ENCODE measurements at regions not wholly inside any gene's neighbourhood (a gene's known extent, or its start where the extent isn't known, plus 50 kb on each side); places are given as distances from the start of the nearest gene placed in this dataset.

DNA sequence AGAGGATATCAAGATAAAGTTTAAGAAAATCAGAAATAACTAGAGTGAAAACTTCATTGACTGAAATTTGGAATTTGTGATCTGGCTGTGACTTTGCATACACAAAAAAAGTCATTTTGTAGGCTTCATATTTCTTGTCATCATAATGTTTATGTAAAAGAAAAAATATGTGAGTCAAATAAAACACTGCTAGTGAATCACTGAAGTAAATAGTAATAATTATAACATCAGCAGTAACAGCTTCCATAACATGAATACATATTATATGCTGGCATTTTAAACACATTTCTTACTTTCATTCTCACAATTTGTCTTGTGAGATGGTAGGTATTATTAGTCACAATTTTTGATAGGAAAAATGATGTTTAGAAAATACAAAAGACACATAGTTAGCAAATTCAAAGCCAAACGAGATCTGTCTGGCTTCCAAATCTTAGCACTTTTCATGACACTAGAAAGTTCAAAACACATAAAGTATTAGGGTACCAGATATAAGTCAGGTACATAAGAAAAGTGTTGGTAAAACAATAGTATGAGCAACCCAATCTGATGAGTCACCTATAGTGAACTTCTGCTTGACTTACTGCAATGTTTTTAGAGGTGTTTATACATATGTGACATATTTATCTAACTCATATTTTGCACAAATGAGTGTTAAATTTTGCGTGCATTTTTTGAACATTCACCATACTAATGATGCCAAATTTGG is 241.0 kb upstream of the SNX7 start:
- DNase-seq: no peak

DNA sequence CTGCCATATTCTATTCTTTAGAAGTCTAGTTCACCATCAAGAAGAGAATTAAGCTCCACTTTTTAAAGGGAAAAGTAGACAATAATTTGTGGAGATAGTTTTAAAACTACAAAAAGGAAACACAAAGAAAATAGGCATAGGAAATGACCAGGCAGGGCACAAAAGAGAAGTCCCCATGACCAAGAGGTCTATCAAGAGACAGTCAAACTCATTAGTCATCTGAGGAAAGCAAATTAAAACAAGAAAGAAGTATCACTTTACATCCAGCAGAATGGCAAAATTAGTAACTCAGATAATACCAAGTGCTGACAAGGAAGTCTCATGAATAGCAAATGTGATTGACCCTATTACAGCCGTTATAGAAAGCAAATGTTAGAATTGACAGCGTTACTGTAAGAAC is 243.7 kb upstream of the SNX7 start:
- DNase-seq: no peak

DNA sequence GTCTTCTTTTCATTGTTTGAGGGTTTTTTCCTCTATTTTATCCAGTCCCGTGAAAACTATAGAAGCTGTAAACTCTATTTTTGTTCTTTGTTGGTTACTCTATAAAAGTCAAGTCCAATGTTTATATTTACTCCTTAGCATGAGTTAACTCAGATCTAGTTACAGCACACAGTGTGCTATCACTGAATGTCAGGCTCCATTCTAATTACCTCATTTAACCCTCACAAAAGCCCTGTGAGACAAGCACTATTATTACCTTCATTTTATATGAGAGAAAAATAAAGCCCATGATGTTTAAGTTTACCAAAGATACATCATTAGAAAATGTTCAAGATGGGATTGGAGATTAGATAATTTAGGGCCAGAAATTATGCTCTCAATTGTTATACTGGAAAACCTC is 251.4 kb upstream of the SNX7 start:
- no peak for DNase-seq

DNA sequence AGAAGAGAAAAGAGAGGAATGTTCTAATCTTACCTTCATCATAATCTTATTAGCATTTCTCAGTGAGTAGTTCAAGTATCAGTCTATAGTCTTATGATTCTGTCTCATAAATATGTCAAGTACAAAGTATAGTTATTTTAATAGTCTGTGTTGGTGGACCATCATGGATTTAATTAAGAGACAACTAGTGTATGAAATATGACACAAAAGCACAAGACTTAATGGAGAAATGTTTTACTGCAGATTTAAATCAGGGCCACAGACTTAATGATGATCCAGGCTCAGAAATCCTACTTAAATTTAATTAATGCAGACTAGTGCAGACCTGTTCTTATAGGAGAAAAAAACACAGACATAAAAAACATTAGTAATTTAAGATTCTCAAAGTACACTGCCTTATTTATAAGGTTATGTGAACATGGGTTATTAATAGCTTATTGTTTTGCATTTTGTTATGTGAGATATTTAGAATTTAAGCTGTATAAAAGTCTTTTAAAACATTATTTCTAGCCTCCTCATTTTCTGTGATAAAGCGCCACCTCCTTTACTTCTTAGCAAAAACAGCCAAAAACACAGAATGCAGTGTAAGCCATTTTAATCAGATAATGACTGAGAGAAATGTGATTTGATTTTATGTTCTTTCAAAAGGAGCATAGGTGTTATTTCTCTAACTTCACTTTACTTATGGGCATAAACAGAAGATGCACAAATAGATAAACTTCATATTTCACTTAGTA is 255.0 kb upstream of the SNX7 start:
- DNase-seq: no peak

DNA sequence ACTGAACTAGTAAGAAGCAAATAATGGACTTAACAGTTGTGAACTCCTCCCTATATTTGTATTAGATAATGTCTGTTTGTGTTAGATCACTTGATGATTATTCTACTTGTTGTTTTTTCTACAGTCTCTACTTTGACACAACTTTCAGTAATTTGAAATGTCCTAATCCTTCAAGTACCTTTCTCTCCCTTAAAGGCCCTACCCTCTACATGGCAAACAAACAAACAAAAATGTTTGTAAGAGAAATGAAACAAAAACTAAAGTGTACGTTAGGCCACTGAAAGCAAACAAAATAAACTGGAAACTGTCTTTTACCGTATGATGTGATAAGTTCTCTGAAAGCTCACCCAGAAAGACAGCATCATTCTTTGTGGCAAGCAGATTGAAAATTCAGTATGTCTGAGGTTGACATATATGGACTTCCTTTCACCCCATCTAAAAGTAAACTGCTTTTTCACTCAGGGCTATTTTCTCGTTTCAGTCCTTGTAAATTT is 255.9 kb upstream of the SNX7 start:
- DNase-seq: no peak

DNA sequence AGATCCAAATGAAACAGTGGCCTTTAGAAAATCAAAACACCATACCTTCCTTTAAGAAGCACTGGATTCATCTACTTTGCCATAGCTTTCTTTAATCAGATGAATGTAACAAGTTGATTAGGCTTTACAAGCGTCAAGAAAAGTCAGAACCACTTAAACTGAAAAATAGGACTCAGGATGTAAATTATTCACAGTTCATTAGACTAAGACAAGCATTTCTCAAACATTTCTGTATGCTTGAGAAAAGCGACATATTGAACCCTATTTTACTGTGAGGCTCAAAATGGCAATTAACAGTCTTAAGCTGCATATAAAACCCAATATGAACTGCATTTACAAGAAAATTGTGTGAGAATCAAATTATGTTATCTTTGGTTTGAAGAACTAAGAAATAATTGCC is 256.7 kb upstream of the SNX7 start:
- DNase-seq: no peak

DNA sequence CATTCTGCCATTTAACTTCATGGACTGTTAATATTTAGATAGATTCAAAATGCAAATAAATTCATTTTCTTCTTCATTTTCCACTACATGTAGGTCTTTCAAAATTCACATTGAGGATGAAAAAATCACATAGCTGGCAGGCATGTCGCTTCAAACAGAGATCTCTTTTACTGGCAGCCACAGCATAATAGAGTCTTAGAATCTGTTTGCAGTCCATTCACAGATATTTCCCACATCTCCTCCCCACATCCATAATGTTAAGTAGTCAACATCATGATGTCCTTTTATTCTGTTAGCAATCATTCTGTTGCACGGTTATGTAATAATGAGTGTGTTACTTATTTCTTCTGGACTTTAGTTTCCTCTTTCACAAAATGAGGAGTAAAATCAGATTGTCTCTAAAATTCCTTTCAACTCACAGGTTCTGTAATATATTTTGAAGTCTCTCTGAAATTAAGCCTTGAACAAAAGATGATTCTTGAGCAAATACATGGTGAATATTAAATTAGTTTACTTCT is 257.5 kb upstream of the SNX7 start:
- DNase-seq: no peak

DNA sequence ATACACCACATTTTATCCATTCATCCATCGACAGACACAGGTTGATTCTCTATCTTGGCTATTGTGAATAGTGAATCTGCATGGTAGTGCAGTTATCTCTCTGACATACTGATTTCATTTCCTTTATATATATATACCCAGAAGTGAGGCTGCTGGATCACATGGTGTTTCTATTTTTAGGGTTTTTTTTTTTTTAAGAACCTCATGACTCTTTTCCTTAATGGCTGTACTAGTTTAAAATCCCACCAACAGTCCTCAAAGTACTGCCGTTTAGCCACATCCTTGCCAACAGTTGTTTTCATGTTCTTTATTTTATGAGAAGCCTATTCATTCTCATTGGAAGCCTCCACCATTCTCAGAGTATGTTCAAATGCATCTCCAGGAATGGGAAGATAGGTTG is 258.7 kb upstream of the SNX7 start:
- no peak for DNase-seq

DNA sequence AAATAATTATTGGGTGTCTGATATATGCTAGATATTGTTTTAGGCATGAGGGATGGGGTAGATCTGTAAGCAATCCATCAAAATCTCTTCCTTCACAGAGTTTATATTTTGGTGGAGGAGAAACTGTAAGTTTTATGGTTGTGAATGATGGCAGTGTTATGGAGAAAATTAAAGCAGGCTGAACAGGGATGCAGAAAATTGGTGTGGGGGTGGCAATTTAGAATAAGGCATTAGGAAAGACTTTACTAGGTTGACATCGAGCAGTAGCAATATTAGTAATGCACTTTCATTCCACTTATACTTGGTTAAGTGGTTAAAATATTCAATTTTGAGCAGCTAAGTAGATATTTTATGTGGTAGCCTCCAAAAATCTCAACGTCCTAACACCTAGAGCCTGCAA is 261.1 kb upstream of the SNX7 start:
- DNase-seq: no peak

DNA sequence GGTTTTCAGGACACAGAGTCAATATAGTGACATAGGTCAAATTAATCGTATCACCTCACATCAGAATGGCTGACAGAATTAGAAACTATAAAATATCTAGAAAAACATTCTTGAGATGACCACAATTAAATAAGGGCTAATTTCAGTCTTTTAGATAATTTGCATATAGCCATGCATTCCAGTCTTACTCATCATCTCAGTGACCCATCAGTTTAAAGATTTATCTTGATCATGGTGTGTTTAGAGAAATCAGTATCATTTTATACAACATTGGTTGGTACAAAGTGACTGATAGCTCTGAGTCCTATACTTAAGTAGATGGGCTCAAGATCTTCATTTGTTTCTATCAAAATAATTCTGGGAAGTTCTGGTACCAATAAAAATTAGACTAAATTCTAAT is 262.3 kb upstream of the SNX7 start:
- DNase-seq: no peak

DNA sequence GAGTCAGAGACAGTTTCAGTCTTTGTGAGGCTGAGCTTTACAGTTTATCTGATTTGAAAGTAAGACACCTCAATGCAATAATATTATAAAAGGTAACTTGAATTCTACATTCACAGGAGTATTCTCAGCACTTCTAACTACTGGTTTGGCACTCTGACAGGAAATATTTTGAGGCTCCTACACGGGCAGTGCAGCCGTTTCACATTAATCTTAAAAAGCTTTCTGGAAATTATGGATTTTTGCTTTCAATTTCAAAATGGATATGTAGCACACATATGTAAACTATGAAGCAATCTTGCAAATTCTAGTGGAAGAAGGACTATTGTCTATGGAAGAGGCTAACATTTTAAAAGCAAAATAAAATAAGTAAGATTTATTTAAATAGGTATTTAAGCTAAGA is 262.9 kb upstream of the SNX7 start:
- DNase-seq: no peak

DNA sequence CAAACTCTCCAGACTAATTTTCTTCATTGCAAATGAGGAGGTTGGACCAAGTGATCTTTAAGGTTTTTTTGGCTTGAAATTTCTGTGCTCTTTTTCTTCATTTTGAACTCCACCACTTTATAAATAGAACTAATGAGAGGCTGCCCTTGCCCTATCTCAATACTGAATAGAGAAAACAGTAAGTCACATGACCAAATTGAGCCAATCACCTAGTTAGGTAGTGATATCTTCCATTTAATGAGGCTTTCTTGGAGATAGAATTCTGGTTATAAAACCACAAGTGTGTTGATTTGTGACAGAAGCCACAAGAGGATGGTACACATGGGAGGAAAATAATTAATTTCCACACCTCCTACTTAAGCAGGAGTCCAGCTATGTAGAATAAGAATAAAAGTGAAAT is 263.4 kb upstream of the SNX7 start:
- DNase-seq: no peak

DNA sequence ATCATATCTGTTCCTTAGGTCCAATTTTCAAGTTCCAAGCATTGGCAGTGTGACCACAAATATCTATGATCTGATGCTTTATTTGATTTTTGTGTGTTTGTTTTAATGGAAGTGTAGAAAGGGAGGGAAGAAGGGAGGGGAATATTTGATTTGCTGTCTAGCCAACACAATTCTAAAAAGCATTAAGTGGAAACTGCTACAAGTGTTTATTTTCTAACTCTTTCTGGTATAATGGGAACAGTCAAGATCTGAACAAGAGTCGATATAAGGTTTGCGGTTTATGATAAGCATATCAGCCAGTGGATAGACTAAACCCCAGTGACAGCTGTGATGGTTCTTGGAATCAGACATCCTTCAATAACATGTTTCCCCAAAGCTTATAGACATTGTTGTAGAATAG is 267.8 kb upstream of the SNX7 start:
- DNase-seq: no peak

DNA sequence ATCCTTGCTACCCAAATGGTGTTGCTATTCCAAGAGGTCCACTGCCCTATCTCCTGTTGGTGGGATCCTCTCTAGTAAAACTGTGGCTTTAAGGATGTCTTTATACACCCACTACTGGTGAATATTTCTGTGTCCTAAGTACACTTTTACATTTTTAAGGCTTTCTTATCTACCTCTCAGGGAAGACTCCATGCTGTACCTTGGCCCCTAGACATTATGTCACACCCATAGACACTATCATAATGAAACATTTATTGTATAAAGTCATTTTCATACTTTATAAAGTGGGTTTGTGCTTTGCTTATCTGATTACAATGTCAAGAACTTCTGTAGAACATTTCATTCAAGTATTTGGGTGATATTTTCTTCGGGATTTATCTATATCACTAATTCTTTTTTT is 270.3 kb upstream of the SNX7 start:
- DNase-seq: no peak

DNA sequence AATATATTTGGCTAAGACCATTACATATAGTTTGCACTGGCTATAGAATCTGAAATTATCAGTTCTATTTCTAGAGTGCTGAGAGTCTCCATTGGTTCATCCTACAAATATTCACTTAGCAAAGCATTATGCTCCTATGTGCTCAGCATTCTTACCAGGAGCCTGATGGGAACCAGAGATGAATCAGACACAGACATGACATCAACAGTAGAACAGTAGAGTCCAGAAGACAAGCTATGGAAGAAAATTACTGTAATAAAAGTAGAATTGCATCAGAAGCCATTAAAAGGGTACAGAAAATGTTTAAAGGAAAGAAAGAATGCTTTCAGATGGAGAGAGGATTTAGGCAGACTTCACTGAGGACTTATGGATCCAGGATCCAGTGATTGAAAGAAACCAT is 271.7 kb upstream of the SNX7 start:
- DNase-seq: no peak

DNA sequence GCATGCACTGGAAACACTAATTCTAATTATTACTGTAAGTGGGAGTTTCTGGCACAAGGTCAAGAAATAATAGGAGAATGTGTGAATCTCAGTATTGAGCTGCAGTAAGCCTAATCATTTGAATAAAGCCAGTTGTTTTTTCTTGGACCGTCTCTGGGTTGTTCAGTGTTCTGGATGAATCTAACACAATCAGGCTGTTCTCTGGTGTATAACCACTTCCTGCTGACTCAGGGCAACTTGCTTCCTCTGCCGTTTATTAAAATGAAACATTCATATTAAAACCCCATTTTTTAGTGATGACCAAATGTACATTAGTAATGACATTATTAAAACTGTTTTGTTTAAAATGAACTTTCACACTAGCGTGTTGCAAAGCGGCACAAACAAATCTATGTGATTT is 273.1 kb upstream of the SNX7 start:
- no peak for DNase-seq

DNA sequence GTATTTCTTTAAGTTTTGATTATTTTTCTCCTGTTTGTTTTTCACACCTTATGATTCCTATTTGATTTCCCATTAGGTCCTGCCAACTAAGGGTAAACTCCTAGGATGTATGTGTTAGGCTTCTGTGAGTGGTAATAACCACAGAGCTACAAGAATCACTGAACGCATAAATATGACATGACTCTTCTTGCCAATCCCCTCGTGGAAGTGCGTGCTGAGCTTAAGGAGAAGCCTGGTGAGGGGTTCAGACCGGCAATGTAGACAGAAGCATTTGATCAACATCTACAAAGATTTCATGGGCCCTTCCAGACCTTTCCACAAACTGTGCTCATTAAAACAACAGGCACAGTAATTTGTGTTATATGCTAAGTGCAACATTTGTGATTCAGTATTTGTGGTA is 273.8 kb upstream of the SNX7 start:
- DNase-seq: no peak

DNA sequence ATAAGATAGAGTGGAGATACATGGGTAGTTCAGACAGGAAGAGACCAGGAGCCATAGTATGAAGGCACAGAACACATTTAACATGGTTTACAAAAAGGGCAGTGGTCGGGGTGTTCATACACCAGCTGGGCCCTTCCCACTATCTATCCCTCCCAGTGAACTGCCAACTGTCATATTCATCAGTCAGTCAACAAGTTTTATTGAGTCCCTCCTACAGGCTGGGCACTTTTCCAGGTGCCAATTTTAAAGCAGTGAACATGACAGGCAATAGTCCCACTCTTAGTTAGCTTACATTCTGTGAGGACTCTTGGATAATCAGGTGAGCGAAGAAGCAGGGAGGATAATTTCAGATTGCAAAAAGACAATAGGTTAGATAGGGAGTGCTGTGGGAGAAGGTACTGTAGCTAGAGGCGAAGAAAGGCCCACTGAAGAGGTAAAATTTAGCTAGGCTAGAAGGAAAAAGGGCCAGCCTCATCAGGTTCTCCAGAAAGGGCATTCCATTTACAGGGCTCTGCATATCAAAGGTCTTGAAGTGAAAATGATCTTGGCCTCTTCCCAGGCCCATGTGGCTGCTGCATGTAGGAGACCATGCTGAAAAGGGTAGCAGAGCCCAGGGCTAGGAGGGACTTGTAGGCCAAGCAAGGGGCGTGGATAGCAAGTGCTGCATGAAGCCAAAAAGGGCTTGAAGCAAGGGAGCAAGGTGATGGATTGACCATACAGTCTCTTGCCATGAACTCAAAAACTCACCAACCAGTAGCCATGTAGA is 274.7 kb upstream of the SNX7 start:
- DNase-seq: no peak

DNA sequence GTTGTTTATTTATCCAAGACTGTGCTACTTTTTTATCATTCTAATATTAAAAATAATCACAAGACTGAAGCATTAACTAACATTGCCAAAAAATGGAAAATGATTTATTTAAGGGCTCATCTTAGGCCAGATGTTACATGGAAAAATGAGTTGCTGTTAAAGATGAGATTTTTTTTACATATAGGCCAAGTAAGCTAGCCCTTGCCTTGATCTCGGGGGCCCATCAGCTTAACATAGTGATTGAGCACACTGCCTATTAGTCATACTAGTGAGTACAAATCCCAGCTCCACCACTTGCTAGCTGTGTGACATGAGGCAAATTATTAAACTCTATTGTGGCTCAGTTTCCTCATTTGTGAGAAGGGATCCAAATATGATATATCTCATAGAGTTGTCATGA is 275.9 kb upstream of the SNX7 start:
- DNase-seq: no peak

DNA sequence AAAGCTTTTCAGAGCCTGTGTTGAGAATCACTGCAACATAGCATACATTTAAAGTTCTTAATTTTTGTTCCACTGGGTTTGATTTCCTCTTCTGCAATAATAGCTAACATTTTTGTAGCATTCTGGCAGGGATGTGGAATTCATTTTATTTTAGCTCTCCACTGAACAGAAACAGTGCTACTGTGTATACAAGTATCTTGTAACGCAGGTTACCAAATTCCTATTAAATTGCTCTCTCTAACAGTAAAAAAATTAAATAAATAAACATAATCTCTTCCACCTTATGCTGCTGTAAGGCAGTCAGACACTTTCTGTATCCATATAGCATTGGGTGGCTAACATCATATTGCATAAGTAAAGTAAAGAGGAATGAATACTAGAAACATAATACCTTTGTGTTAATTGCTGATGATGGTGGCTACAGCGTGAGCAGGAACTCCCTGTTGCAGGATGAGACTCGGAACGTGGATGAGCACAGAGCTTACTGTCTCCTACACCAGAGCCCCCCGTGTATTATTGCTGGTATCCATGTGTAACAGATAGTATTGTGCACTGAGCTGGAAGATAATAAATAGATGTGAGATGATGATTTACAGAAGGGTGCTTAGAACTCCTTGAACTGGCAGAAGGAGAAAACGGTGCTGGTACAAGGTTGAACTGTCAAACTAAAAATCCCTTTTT is 276.9 kb upstream of the SNX7 start:
- no peak for DNase-seq

DNA sequence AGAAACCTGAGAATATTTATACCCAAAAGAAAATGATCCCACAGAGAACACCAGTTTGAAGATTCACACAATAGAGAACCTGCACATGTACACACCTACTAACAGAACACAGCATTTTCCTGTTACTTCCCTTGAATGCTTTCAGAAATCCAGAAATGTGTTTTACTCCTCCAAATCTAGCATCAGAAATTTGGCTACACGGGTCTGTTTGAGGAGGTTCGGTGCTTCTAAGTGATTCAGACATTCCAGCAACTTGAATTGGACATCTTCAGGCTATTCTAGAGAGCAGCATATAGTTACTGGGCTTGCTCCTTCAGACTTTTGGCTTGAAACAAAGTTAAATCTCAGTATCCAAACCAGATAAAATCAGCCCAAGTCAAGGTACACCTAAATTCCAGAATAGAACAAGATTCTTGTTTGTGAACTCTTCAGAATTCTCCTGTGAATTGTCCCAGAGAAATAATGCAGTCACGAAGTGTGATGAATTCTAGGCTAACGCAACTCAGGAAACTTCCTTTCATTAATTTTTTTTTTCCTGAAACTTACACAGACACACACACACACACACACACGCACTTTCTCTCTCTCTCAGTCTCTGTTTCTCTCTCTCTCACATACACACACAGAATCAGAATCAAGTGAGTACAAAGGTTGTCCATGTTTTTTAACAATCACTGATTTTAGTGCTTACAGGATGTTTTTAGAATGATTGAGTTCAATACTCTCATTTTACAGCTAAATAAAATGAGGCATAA is 278.4 kb upstream of the SNX7 start:
- DNase-seq: no peak

DNA sequence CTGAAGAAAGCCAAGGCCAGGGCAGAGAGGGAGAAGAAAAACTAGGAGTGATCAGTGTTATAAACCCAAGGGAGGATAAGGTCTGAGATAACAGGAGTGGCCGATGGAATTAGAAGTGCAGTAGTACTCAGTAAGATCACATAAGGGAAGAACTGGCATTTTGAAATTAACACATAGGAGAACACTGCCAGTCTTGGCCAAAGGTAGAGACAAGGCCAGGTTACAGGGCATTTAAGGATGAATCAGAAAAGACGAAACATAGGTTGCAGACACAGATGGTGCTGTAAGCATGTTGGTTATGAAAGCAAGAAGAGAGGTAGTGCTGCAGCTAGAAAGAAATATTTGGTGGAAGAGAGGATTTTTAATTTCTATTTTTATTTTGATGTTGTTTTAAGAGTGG is 278.9 kb upstream of the SNX7 start:
- no peak for DNase-seq

Measured in NCI-H774 (cell line).